Astrocyte (in vitro differentiated cells and primary cell): ENCODE measurements at regions not wholly inside any gene's neighbourhood (a gene's known extent, or its start where the extent isn't known, plus 50 kb on each side); places are given as distances from the start of the nearest gene placed in this dataset.

ENCODE experiments used
- CTCF ChIP-seq: IDR thresholded peaks from 2 replicates; pipeline ENCODE4 v1.5.1; 2011; ENCODE audit warnings: low read depth, mild to moderate bottlenecking, inconsistent platforms, low read length, moderate library complexity; ENCODE audit not compliant: insufficient read depth
- EZH2 ChIP-seq: IDR thresholded peaks from 2 replicates; pipeline ENCODE4 v1.6.1; 2012; ENCODE audit warnings: mild to moderate bottlenecking, low read length, inconsistent platforms; ENCODE audit not compliant: insufficient read depth

DNA sequence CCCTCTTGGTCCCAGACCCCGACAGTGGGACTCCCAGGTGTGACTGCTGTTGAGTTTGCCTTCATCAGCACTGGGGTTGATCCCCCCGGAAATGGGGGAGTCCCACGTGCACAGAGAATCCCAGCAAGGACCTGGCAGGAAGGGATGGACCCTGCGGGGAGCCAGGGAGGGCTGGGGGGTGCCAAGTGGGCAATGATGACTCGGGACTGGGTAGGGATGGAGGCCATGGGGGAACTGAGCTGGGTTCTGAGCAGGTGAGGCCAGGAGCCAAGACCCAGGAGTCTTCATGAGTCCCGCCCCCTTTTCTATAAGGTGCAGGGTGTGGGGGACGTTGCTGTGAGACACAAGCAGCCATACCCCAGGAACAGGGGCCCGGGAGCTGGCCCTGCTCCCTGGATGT, 103.8 kb downstream of the CRYAA start:
- TF ChIP-seq CTCF (no peak), EZH2 (no peak)
